ENCODE measurements at regions not wholly inside any gene's neighbourhood (a gene's known extent, or its start where the extent isn't known, plus 50 kb on each side); places are given as distances from the start of the nearest gene placed in this dataset.

DNA sequence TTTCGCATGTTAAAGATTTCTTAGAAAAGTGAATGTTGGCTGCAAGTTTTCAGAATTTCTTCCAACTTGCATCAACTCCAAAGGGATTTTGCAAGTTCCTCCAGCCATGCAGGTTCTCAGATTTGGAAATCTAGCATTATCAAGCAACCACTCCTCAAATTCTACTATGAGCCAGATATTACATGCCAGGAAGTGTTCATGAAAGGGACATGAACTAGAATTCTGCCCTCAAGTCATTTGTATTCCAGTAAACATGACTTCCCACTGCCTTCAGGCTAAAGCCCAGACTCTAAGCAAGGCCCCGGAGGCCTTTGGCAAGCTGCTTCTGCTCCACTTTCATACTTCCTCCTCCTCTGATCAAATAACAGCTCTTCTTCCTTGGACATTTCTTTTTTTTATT lies 111.3 kb upstream of the PAPPA start (continued):
- TF ChIP-seq, protein P1, sequence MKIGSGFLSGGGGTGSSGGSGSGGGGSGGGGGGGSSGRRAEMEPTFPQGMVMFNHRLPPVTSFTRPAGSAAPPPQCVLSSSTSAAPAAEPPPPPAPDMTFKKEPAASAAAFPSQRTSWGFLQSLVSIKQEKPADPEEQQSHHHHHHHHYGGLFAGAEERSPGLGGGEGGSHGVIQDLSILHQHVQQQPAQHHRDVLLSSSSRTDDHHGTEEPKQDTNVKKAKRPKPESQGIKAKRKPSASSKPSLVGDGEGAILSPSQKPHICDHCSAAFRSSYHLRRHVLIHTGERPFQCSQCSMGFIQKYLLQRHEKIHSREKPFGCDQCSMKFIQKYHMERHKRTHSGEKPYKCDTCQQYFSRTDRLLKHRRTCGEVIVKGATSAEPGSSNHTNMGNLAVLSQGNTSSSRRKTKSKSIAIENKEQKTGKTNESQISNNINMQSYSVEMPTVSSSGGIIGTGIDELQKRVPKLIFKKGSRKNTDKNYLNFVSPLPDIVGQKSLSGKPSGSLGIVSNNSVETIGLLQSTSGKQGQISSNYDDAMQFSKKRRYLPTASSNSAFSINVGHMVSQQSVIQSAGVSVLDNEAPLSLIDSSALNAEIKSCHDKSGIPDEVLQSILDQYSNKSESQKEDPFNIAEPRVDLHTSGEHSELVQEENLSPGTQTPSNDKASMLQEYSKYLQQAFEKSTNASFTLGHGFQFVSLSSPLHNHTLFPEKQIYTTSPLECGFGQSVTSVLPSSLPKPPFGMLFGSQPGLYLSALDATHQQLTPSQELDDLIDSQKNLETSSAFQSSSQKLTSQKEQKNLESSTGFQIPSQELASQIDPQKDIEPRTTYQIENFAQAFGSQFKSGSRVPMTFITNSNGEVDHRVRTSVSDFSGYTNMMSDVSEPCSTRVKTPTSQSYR (CRISPR knock-in tag; IDR thresholded peaks at IDR 0.05) = no peak
- TF ChIP-seq JUN (CRISPR knock-in tag; IDR thresholded peaks at IDR 0.05) (no peak), HMGXB4 (CRISPR knock-in tag; IDR thresholded peaks at IDR 0.05) (no peak), ATF2 (CRISPR knock-in tag; IDR thresholded peaks at IDR 0.05; ENCODE audit: borderline replicate concordance, low read depth) (no peak)

DNA sequence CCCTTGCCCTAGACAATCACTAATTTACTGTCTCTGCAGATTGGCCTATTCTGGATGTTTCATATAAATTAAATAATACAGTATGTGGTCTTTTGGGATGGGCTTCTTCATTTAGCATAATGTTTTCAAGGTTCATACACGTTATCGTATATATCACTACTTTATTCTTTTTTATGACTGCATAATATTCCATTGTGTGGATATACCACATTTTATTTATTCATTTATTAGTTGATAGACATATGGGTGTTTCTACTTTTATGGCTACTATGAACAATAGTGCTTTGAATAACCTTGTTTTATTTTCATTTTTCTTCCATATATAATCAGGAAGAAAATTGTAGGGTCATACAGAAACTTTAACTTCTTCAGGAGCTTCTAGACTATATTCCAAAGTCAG lies 108.5 kb upstream of the PAPPA start:
- TF ChIP-seq STAT6 (CRISPR knock-in tag; conservative IDR thresholded peaks at IDR 0.05; ENCODE audit: low read depth) (no peak), ZNF532 (CRISPR knock-in tag; IDR thresholded peaks at IDR 0.05; ENCODE audit: borderline replicate concordance) (no peak), ZNF671 (CRISPR knock-in tag; IDR thresholded peaks at IDR 0.05) (no peak)
- no peak for ATAC-seq
- H3K4me3 Mint-ChIP-seq = no peak overlapping the region
- no peak overlapping the region for H3K27ac Mint-ChIP-seq
- H3K36me3 Mint-ChIP-seq = no peaks in the 10 kb centered on the region
- H3K9me3 Mint-ChIP-seq = peaks cover 10% of the 10 kb centered on the region
- ChIA-PET CTCF (no interaction called here), POLR2A (no interaction called here)
- no peak for DNase-seq (ENCODE audit: low spot score)
- no peaks in the 10 kb centered on the region for H3K4me1 Mint-ChIP-seq
- no peaks in the 10 kb centered on the region; the same call in 1 of the 2 replicates for H3K27me3 Mint-ChIP-seq (ENCODE audit: low read depth)

GRCh38 chr9:116048081-116048480 lies 105.5 kb upstream of the PAPPA start:
- no peaks in the 10 kb centered on the region for H3K4me1 Mint-ChIP-seq
- no peak for TF ChIP-seq ZNF121 (CRISPR knock-in tag; IDR thresholded peaks at IDR 0.05)
- TF ChIP-seq MAX (CRISPR knock-in tag; IDR thresholded peaks at IDR 0.05) = no peak
- no peak for TF ChIP-seq AFF4 (CRISPR knock-in tag; IDR thresholded peaks at IDR 0.05; ENCODE audit: borderline replicate concordance)
- TF ChIP-seq, protein P2, sequence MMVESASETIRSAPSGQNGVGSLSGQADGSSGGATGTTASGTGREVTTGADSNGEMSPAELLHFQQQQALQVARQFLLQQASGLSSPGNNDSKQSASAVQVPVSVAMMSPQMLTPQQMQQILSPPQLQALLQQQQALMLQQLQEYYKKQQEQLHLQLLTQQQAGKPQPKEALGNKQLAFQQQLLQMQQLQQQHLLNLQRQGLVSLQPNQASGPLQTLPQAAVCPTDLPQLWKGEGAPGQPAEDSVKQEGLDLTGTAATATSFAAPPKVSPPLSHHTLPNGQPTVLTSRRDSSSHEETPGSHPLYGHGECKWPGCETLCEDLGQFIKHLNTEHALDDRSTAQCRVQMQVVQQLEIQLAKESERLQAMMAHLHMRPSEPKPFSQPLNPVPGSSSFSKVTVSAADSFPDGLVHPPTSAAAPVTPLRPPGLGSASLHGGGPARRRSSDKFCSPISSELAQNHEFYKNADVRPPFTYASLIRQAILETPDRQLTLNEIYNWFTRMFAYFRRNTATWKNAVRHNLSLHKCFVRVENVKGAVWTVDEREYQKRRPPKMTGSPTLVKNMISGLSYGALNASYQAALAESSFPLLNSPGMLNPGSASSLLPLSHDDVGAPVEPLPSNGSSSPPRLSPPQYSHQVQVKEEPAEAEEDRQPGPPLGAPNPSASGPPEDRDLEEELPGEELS (CRISPR knock-in tag; IDR thresholded peaks at IDR 0.05) = no peak
- no peak for TF ChIP-seq NR3C1 (CRISPR knock-in tag; conservative IDR thresholded peaks at IDR 0.05; ENCODE audit: low read depth)

More at GRCh38 chr9:116048081-116048480, 105.5 kb upstream of the PAPPA start:
- Mint-ChIP-seq H3K27ac (no peak overlapping the region), H3K4me3 (no peak overlapping the region), H3K36me3 (no peaks in the 10 kb centered on the region), H3K27me3 (ENCODE audit: low read depth) (no peaks in the 10 kb centered on the region; the same call in 1 of the 2 replicates), H3K9me3 (peaks cover 10% of the 10 kb centered on the region)
- ChIA-PET CTCF (no interaction called here), POLR2A (no interaction called here)
- DNase-seq (ENCODE audit: low spot score) (no peak), ATAC-seq (no peak)
